GM21786 (cell line): ENCODE measurements at regions not wholly inside any gene's neighbourhood (a gene's known extent, or its start where the extent isn't known, plus 50 kb on each side); places are given as distances from the start of the nearest gene placed in this dataset.
"Not testable (repeated sequence)": the region's sequence is repeated elsewhere in the genome, so short reads cannot be mapped to it uniquely, and the experiment has no call there.

Experiments
- ATAC-seq: cut with Tn5 transposase; IDR thresholded peaks from one replicate; pipeline ENCODE4 v1.9.1; 2021; ENCODE audit not compliant: unreplicated experiment

DNA sequence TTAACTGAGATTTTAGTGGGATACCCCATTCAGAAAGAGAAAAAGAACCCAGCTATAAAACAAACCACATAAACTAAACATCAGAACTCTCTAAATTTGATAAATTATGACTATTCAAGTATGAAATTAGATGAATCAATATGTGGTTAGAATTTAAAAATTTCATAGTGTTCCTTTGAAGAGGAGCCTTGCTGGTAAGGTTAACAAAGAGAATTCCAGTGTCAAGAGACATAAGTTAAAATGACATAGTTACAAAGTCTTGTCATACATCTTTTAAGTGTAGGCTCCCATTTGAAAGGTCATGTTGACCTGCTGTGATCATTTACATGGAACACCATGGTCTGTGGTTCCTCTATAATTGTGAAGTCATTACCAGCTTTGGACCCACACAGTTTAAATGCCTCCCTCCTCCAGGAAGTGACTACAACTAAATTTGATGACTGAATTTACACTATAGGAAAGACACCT, 231.6 kb upstream of the ETAA1 start:
- ATAC-seq = no peak

DNA sequence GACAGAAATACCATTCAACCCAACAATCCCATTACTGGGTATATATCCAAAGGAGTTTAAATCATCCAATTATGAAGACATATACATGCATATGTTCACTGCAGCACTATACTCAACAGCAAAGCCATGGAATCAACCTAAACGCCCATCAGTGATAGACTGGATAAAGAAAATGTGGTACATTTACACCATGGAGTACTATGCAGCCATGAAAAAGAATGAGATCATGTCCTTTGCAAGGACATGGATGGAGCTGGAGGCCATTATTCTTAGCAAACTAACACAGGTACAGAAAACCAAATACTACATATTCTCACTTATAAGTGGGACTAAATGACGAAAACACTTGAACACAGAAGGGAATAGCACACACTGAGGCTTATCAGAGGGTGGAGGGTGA, 230.6 kb upstream of the ETAA1 start:
- not testable (repeated sequence) for ATAC-seq

DNA sequence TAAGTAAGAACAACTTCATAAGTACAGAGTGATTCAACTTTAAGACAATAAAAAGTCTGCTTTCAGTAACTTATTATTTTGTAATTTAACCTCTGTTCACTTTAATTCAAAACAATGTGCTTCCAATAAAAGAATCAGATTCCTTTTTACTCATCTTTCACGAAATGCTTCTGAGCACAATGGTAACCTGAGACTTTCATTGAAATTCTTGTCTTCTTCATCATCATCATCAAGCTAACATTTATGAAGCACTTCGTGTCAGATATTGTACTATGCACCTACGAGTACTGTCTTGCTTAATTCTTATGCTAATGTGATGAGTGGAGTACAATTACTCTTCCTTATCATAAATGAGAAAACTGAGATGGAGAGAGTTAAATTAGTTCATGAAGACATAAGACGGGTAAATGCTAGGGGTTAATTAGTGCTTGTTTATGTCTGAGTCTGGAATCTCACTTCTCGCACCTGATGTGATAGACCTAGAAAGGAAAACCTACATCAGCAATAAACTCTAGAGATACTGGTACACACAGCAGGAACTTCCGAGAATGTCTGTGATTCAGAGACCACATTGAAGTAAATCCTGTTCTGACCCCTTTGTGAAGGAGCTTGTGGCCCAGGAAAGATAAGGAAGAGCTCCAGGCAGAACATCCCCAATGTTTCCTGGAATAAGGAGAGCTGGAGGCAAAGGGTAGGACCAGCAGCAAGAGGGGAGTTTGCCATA, 227.6 kb upstream of the ETAA1 start:
- no peak for ATAC-seq

DNA sequence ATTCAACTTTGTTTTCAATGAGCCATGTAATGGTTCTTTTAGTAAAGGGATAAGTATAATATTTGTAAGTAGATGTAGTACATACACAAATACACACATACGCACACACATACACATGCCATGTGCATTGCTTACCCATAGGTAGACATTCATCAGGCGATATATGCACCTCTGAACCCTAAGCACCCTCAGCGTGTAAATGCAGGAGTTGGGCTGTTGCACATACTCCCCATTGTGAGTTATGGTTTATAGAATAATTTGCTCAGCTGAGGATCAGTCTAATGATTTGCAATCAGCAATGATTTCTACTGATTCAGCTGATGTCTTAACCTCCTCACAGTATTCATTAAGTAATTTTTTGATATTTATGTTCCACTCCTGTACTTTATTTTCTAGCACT, 217.6 kb upstream of the ETAA1 start:
- ATAC-seq = no peak

DNA sequence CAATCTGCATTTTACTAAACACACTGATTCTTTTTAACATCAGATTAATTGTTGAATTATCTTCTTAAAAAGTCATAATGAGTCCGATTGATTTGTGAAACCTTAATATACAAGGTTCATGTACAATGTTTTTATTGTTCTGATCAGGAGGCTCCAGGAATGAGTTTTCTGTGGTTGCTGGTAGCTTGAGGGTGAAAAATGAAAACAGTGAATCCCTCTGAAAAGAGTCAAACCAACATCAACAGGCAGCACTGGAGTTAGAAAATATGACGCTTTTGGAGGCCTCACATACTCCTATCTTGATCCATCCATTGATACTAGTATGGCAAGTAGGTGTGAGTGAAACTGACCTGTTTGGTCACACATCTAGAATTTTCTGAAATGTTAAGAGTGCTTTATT, 216.3 kb upstream of the ETAA1 start:
- ATAC-seq = no peak

DNA sequence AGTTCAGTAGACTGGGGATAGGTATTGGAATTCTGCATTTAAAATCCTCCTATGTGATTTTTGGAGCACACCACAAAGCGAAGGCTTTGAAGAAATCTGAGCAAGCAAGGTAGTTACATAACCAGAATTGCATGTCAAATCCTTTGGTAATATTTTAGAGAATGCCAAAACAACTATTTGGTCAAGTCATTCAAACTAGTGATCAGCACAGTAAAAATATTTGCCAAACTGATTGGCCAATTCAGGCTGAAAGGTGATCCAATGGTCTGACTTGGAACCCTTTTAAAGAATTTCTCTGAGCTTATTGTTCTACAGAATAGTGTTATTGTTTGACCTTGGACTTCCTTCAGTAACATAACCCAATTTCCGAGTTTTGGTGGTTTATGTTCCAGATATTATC, 214.2 kb upstream of the ETAA1 start:
- no peak for ATAC-seq

DNA sequence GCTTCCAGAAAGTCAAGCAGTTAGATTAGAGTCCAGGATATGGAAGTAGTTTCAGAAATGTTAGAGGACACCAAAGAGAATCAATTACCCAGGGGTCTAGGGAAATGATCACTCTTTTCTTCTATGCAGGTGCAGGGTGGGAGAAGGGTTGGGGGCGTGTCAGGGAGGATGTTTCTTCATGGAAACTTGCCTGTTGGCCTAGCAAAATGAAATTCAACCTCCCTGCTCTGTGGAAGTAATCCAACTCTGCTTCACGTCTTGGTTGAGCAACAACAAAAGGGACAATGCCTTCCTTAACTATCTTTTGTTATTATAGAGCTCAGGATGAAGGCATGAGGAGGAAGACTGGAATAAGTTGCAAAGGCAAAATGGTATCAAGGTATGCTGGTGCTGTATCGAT, 210.8 kb upstream of the ETAA1 start:
- ATAC-seq = no peak

DNA sequence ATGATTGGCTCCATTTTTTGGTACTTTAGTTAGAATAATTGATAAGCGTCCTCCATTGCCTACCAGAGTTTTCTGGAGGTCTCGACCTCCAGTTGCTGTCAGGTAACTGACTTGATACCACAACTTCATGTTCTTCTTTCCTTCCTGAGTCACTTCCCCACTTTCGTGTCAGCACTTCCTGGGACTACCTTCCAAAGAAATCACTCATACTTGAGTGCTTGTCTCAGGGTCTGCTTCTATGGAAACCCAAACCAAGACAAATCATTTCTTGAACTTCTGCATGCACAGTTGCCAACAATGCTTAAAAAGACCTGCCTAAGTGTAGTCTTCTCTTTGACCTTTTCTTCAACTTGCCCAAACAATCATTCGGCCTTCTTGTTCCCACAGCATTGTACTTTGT, 210.3 kb upstream of the ETAA1 start:
- ATAC-seq = no peak

DNA sequence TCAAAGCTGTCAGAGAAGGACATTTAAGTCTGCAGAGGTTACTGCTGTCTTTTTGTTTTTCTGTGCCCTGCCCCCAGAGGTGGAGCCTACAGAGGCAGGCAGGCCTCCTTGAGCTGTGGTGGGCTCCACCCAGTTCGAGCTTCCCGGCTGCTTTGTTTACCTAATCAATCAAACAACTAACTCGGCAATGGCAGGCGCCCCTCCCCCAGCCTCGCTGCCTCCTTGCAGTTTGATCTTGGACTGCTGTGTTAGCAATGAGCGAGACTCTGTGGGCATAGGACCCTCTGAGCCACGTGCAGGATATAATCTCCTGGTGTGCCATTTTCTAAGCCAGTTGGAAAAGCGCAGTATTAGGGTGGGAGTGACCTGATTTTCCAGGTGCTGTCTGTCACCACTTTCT, 201.8 kb upstream of the ETAA1 start:
- not testable (repeated sequence) for ATAC-seq

DNA sequence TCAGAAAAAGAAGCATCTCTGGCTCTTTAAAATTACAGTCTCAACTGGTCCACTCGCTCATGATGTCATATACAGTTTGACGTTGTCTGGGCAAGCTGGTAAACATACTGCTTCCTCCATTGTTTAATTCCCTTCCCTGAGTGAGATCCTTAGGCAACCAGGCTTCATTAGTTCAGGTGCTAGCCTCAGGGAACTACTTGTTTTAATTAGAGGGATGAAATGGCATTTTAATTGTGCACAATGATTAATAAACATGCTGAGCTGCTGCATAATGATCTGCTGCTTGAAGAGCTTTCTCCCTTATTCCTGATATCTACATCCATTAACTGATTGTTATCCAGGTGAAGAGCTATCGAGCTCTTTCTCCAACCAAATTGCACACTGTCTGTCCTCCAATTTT, 195.6 kb upstream of the ETAA1 start:
- ATAC-seq = no peak

DNA sequence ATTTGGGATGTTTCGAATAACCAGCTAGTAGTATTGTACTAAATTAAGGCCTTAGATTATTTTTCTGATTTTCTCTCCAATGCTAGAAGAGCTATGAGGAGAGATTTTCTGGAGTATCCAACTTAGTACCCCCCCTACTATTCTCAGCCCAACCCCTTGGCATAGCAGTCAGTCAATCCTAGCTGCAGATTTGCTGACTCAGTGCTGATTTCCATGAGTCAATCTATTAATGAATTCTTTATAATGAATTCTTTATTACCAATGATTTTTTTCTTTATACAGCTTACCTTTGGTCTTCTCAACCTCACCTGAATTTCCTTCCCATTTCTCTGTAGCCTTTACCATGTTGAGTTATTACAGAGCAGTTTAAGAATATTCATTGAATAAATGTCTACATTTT, 192.8 kb upstream of the ETAA1 start:
- ATAC-seq = no peak

DNA sequence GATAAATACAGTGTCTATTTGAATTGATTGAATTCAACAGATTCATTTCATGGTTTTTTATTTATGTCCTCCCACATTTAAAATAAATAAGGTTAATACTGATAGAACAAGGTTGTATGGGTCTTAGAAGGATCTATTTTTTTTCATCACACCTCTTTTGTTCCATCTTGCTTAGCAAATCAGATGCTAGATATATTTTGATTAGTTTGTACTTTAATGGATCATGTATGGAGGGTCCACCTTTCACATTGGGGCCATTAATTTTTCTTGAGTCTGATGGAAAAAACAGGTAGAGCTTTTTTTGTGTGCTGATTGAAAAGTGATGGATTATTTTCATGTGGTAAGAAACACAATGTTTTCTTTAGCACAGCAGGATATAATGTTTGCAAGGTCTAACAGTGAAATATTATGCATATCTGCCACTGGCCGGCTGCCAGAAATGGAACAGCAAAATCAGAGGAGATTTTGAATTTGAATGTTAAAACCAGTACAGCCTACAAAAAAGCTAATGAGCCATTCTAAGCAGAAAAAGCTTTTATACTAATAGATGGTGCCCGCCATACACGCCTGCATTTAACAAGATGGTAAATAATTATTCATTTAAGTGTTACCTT, 188.1 kb upstream of the ETAA1 start:
- ATAC-seq = no peak

DNA sequence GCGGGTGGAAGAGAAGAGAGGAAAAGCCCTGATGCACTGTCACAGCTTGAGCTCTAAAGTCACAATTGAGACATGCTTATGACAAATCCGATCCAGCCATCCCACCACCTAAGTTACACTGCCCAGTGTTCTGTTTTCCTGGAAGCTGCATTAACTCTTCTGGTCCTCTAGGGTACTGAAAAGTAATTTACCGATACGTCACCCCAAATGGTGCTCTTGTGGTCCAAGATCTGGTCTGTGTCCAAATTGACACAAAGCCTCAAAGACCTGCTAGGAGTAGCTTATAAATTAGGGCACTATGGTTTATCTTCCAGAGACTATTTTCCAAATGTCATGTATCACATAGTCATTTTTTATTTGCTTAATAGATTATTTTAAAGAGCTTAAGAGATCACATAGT, 186.7 kb upstream of the ETAA1 start:
- ATAC-seq = no peak

DNA sequence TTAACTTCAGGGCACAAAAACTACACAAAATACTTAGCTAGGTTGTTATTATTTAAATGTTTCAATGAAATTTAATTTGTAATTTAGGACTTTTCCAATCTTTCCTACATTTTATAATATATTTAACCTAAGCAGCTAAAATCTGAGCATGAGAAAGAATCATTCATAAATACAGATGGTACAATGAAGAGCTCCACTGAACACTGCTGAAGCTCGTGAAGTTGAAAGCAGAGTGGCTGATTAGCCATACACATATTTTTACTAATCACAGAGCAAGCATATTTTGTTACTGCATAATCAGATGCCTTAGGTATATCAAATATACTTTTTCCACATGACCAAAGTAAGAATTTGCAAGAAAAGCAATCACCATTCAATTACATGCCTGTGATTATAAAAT, 184.9 kb upstream of the ETAA1 start:
- no peak for ATAC-seq

DNA sequence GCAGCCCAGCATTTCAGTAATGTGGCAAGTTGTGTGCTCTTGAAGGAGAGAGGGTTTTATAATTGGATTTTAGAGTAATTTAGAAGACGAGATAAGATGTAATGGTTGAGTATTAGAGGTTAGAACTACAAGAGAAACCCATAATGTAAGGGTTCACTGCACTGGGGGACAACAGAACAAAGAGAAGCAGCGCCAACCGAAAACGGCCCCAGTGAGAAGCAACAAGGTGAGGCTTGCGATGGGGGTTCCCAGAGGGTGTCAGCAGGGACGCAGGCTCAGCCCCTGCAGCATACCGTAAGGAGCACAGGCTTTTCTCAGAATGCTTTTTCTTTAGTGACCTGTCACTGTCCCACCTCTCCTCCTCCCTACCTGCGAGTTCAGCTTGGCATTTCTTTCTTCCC, 183.9 kb upstream of the ETAA1 start:
- no peak for ATAC-seq

DNA sequence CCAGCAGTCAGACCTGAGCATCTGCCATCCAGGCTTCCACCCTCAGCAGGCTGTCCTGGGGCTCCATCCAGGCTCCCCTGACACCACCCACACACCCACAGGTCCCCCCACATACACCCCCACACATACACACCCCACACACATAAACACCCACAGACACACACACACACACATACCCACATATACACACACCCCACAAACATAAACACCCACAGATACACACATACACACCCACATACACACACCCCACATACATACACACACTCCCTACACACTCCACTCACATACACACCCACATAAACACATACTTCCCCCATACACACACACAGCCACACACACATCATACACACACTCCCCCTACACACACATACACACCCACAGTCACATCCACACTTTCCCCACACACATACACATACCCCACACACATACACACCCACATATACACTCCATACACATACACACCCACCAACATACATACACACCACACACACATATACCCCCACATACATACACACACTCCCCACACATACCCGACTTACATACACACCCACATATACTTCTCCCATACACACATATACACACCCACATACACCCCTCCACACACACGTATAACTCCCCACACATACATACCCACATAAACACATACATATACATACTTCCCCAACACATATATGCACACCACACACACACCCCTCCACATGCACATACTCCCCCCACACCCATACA, 183.3 kb upstream of the ETAA1 start:
- no peak for ATAC-seq

DNA sequence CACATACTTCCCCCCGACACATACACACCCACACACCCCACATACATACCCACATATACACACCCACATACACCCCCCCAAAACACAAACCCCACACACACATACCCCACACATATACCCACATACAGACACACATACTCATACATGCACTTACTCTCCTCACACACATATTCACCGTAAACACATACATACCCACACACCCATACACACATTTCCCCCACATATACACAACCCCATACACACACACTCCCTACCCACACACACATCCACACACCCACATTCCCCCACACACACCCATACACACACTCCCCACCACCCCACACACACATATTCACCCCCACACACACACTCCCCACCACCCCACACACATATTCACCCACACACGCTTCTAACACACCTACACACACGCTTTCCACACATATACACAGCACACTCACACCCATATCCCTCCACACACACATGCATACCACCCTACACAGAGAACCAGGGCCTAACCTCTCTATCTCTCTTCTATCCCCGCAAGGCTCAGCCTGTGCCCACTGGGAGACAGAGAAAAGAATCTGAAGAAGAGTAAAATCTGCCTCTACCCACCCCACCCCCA, 182.4 kb upstream of the ETAA1 start:
- no peak for ATAC-seq

DNA sequence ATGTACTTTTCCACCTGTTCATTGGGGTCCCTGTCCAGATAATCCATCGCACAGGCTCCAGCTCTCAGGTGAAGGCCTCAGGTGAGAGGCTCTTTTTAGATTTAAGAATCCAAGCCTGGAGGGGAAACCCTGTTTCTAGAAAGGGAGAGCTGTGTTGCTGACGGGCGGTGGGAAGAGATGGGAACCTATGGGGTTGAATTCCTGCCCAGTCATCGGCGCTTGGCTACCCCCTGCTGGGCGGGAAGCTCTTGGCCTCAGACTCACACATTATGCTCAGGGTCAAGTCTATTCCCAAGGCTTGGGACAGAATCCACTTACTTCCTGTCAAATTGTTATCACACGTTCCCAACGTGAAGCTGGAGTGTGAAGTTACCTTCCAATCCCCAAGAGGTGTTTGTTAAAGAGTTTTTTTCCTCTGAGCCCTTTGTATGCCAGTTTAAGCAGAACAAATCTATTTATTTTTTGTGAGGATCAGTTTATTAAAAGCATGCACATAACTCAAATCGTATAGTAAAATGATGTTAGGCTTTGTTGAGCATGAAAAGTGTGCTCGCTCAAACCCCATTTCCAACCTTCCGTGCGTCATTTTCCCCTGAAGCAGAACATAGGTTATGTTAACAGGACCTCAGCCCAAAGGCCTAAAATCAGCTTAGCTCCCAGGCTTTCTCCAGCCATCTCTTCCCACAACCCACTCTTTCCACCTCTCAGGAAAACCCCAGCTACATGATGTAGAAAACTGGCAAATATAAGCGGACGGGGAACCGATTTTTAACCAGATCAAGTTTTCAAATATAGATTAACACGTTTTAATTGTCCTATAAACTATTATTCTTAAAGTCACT, 181.7 kb upstream of the ETAA1 start:
- ATAC-seq = no peak

DNA sequence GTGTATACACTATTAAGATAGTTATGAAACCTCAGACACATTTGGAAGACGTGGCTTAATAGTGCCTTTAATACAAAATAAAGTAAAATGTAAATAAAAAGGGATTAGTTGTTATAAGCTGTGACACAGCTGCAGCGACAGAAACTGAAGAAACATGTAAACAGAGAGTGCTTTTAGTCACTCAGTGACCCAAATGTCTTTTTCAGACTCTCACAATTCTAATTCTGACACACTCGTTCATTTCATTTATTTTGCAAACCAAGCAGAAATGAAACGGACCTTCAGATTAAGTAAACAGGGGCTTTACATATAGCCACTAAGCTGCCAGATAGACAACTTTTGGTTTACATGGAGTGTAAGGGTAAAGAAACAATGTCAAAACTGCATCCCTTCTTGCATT, 181.0 kb upstream of the ETAA1 start:
- ATAC-seq = no peak

DNA sequence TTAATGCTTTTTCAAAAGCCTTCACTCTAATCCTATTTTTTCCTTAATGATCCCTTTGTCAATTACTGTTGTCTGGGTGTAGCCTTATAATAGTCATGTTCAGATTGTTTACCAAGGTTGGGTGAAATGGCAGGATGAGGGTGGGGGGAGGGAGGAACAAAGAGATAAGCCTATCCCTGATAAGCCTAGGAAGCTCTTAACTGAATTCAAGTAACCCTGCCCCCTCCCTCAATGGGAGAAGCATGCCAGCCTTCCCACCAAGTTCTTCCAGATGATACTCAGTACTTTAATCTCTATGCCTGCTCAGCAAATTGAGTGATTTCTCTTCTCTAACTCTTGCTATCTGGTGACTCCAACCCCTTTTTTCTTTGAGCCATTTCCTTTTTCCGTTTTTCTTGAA, 180.3 kb upstream of the ETAA1 start:
- ATAC-seq = no peak

DNA sequence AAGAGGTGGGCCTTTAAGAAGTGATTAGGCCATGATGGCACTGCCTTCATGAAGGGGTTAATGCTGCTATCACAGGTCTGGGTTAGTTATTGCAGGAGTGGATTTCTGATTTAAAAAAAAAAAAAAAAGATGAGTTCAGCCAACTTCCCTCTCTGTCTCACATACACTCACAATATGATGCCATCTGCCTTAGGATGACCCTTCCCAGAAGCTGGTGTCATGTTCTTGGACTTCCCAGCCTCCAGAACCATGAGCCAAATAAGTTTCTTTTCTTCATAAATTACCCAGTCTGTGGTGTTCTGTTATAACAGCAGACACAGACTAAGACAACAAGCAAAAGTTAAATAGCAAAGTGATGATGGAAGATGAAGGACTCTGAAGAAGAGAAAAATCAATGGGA, 179.7 kb upstream of the ETAA1 start:
- ATAC-seq = no peak
